GM12891 (cell line): ENCODE measurements at regions not wholly inside any gene's neighbourhood (a gene's known extent, or its start where the extent isn't known, plus 50 kb on each side); places are given as distances from the start of the nearest gene placed in this dataset.

ENCODE experiments used
- POLR2A ChIP-seq: IDR thresholded peaks from 2 replicates; pipeline ENCODE4 v1.6.1; 2011; ENCODE audit warnings: low read depth, low read length, control low read depth
- POLR2AphosphoS5 ChIP-seq: IDR thresholded peaks from 2 replicates; pipeline ENCODE4 v1.6.1; 2011; ENCODE audit warnings: low read depth, low read length, control low read depth

GRCh38 chr11:114891911-114892310 is 213.6 kb downstream of the NXPE2 start:
- TF ChIP-seq POLR2AphosphoS5 (no peak), POLR2A (no peak)
